HUES64 (cell line): ENCODE measurements at regions not wholly inside any gene's neighbourhood (a gene's known extent, or its start where the extent isn't known, plus 50 kb on each side); places are given as distances from the start of the nearest gene placed in this dataset.

Source experiments
- H3K27ac ChIP-seq: 2 replicates; pipeline ENCODE4 v1.7.0; 2013; ENCODE audit warnings: low read depth, low read length, inconsistent platforms
- H3K27me3 ChIP-seq: 2 replicates; pipeline ENCODE4 v1.6.1; 2013; ENCODE audit warnings: mild to moderate bottlenecking, low read length; ENCODE audit not compliant: insufficient read depth
- H3K36me3 ChIP-seq: 2 replicates; pipeline ENCODE4 v1.6.1; 2013; ENCODE audit warnings: mild to moderate bottlenecking, low read length; ENCODE audit not compliant: insufficient read depth
- H3K4me1 ChIP-seq: 2 replicates; pipeline ENCODE4 v1.6.1; 2013; ENCODE audit warnings: mild to moderate bottlenecking, low read length, moderate library complexity; ENCODE audit not compliant: insufficient read depth
- H3K4me3 ChIP-seq: 2 replicates; pipeline ENCODE4 v1.5.1; 2013; ENCODE audit warnings: mild to moderate bottlenecking, low read length, moderate library complexity
- H3K9ac ChIP-seq: 2 replicates; pipeline ENCODE4 v1.6.1; 2013; ENCODE audit warnings: mild to moderate bottlenecking, low read depth, low read length
- H3K9me3 ChIP-seq: 2 replicates; pipeline ENCODE4 v1.6.1; 2013; ENCODE audit warnings: low read depth, low read length; ENCODE audit not compliant: insufficient read depth
- WGBS: fragments of 150-250, 120-280 bp; methylation state at CpG from one replicate; pipeline ENCODE4 v1.1.7; 2013; ENCODE audit warnings: missing lambda C conversion rate; 5-methylcytosine and 5-hydroxymethylcytosine counted together

GRCh38 chr16:86919078-86919477, 340.7 kb downstream of the FOXL1 start:
- Histone ChIP-seq H3K9ac (no peak overlapping the region), H3K27me3 (no peaks in the 10 kb centered on the region), H3K4me3 (no peak overlapping the region), H3K9me3 (peaks cover 6% of the 10 kb centered on the region; the same call in 1 of the 2 replicates), H3K27ac (no peak overlapping the region), H3K36me3 (no peaks in the 10 kb centered on the region), H3K4me1 (no peaks in the 10 kb centered on the region)
- WGBS: 94% methylated on average over 12 of the region's 12 CpGs

DNA sequence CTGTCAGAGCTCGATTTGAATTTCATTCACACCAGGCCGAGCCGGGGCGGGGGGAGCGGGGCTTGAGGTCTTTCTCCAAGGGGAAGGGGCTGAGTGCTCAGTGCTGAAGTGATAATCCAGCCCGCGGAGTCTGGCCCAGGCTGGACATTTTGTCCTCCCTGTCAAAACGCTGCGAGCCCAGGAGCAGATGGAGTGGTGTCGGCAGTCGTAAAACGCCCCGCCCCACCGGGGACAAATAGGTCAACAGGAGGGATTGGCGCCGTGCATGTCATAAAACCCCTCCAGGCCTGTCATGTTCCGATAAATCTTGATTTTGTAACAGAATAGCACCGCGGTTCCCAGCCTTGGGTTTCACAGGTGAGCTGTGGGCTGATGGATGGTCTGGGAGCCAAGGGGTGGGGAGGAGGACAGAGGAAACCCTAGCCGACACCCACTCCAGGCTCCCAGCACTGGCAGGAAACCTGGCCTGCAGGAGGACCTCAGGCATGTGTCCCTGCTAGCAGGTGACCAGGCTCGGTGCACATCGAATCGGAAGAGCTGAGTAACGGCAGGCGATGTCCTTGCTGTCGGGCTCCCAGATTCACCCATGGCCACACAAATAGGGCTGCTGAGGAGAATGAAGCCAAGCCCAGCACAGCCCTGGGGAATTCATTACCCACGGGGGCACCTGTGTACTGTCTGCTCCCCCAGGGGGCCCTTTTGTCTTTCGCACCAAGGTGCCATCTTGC, 341.4 kb downstream of the FOXL1 start:
- no peaks in the 10 kb centered on the region for H3K27me3 ChIP-seq
- no peaks in the 10 kb centered on the region for H3K4me1 ChIP-seq
- no peak overlapping the region for H3K27ac ChIP-seq
- H3K9ac ChIP-seq: no peak overlapping the region
- no peaks in the 10 kb centered on the region for H3K36me3 ChIP-seq
- 90% methylated on average over 28 of the region's 28 CpGs for WGBS
- H3K9me3 ChIP-seq: peaks cover 6% of the 10 kb centered on the region; the same call in 1 of the 2 replicates
- no peak overlapping the region for H3K4me3 ChIP-seq

- Histone ChIP-seq H3K4me3 (no peak overlapping the region), H3K9me3 (peaks cover 6% of the 10 kb centered on the region; the same call in 1 of the 2 replicates), H3K4me1 (no peaks in the 10 kb centered on the region), H3K27me3 (no peaks in the 10 kb centered on the region), H3K9ac (no peak overlapping the region), H3K36me3 (no peaks in the 10 kb centered on the region), H3K27ac (no peak overlapping the region)
- WGBS: 93% methylated on average over 4 of the region's 4 CpGs
Observed at GRCh38 chr16:86921289-86921688, 342.9 kb downstream of the FOXL1 start.

- Histone ChIP-seq H3K36me3 (no peaks in the 10 kb centered on the region), H3K27ac (no peak overlapping the region), H3K9ac (no peak overlapping the region), H3K27me3 (no peaks in the 10 kb centered on the region), H3K4me3 (no peak overlapping the region), H3K4me1 (no peaks in the 10 kb centered on the region), H3K9me3 (peaks cover 6% of the 10 kb centered on the region; the same call in 1 of the 2 replicates)
- 97% methylated on average over 7 of the region's 7 CpGs for WGBS
Observed at GRCh38 chr16:86922311-86922710, 344.0 kb downstream of the FOXL1 start.

DNA sequence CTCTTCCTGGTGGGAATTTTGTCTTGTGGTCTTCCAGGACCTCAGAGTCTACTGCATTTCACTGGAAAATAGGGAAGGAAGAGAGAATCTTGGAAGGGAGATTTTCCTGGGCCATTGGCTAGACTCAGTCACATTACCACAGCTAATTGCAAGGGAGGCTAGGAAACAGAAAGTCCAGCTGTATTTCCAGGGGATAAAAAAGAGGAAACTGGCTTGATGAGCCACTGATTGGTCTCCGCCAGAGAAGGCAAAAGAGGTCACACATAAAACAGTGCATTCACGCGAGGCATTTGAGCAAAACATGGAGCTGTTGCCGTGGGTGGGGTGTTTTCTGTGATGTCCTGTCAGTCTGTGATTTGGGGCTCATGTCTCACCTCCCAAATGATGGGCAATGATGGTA, 345.3 kb downstream of the FOXL1 start:
- Histone ChIP-seq H3K27me3 (no peaks in the 10 kb centered on the region), H3K9me3 (peaks cover 6% of the 10 kb centered on the region; the same call in 1 of the 2 replicates), H3K4me1 (no peaks in the 10 kb centered on the region), H3K36me3 (no peaks in the 10 kb centered on the region), H3K9ac (no peak overlapping the region), H3K4me3 (no peak overlapping the region), H3K27ac (no peak overlapping the region)
- 94% methylated on average over 4 of the region's 4 CpGs for WGBS

GRCh38 chr16:86924537-86924936, 346.2 kb downstream of the FOXL1 start:
- 86% methylated on average over 6 of the region's 6 CpGs for WGBS
- Histone ChIP-seq H3K9me3 (peaks cover 6% of the 10 kb centered on the region; the same call in 1 of the 2 replicates), H3K27ac (no peak overlapping the region), H3K4me3 (no peak overlapping the region), H3K4me1 (peaks cover 6% of the 10 kb centered on the region; the same call in 1 of the 2 replicates), H3K36me3 (no peaks in the 10 kb centered on the region), H3K9ac (no peak overlapping the region), H3K27me3 (no peaks in the 10 kb centered on the region)

DNA sequence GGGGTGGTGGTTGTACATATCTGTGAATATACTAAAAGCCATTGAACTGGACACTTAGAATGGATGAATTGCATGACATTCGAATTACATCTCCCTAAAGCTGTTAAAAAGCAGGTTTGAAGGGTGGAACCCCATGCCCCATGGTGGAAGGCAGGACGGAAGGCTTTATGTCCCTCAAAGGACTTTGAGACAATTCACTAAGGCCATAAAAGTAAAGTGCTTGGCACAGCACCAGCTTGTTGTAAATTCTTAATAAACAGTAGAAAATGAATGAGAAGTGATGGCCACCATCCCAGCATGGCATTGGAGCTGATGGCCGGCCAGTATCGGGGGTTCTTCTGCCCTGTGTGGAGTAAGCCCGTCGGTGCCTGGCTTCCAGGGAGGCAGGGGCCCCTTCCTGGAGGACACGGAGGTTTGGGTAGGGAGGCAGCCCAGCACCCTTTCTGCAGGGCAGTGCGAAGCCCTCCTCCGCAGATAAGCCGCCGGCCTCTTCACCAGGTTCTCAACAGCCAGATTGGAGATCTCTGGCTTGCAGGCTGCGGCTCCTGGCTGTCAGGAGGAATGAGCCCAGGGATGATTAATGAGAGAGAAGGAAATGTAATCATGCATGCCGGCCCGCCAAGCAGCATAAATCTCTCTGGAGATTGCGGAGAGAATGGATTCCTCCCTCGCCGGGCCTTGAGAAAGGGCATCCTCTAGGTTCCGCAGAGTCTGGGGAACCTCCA, 346.9 kb downstream of the FOXL1 start:
- peaks cover 11% of the 10 kb centered on the region; the same call in 1 of the 2 replicates for H3K4me1 ChIP-seq
- H3K27me3 ChIP-seq: no peaks in the 10 kb centered on the region
- no peak overlapping the region for H3K27ac ChIP-seq
- no peaks in the 10 kb centered on the region for H3K36me3 ChIP-seq
- peaks cover 6% of the 10 kb centered on the region; the same call in 1 of the 2 replicates for H3K9me3 ChIP-seq
- 90% methylated on average over 18 of the region's 18 CpGs for WGBS
- no peak overlapping the region for H3K9ac ChIP-seq
- H3K4me3 ChIP-seq: no peak overlapping the region

DNA sequence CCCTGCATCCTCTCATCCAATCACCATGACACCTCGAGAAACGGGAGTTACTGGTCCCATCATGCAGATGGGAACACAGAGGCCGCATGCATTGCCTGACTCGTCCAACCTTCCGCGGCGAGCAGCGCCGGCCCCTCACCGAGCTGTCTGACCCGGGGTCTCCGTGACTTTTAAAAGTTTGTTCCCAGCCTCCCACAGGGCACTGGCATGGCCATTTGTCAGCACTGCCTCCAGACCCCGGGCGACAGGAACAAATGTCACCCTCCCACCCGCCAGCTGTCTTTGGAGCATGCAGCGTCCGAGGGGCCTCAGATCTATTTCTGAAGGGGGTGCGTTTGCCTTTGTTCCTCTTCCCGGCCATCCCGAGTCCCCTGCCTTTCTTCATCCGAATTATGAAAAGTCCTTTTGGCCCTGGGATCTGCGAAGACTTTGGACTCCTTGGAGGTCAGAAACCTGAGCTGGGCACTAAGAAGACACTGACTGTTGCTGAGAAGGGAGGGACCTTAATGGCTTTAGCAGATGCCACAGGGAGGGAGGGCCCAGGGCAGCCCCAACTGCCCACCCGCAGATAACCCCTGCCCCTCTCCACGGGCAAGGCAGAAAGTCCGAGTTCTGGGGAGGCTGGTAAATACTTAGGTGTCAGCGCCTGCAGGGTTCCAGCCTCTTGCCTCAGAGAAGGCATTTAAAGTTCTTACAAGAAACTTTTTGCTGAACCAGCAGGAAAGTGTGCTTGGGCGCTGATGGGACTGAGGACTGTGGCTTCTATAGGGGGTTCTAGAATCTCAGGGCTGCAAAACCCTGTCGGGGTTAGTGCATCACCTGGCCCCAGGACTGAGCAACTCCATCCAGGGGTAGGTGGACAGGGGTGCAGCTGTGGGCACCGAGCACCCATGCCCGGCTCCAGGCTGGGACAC, 348.1 kb downstream of the FOXL1 start:
- Histone ChIP-seq H3K9me3 (peaks cover 2% of the 10 kb centered on the region; the same call in 1 of the 2 replicates), H3K27ac (no peak overlapping the region), H3K4me3 (no peak overlapping the region), H3K27me3 (no peaks in the 10 kb centered on the region), H3K4me1 (peaks cover 16% of the 10 kb centered on the region; the same call in 1 of the 2 replicates), H3K9ac (no peak overlapping the region), H3K36me3 (no peaks in the 10 kb centered on the region)
- 93% methylated on average over 30 of the region's 30 CpGs for WGBS

DNA sequence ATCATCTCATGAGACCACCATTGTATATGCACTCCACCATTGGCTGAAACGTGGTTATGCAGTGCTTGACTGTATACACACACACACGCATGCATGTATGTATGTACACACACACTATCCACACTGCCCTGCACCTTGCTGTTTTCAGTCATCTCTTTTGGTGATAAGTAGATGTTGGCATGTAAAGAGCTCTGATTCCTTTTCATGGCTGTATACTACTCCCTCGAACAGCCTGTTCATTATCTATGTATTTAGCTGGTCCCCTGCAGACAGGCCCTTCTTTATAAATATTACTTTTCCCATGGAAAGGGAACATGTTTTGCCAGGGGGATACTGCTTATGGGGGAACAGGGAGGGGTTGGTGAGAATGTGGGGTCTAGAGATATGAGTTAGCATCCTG, 349.4 kb downstream of the FOXL1 start:
- H3K4me1 ChIP-seq: peaks cover 20% of the 10 kb centered on the region; the same call in 1 of the 2 replicates
- H3K27me3 ChIP-seq: no peaks in the 10 kb centered on the region
- no peak overlapping the region for H3K27ac ChIP-seq
- no peak overlapping the region for H3K9ac ChIP-seq
- 97% methylated on average over 3 of the region's 3 CpGs for WGBS
- no peaks in the 10 kb centered on the region for H3K9me3 ChIP-seq
- no peak overlapping the region for H3K4me3 ChIP-seq
- H3K36me3 ChIP-seq: no peaks in the 10 kb centered on the region

GRCh38 chr16:86928523-86929011, 350.2 kb downstream of the FOXL1 start:
- Histone ChIP-seq H3K36me3 (no peaks in the 10 kb centered on the region), H3K4me1 (peaks cover 20% of the 10 kb centered on the region; the same call in 1 of the 2 replicates), H3K9me3 (no peaks in the 10 kb centered on the region), H3K27ac (no peak overlapping the region), H3K4me3 (no peak overlapping the region), H3K27me3 (no peaks in the 10 kb centered on the region), H3K9ac (no peak overlapping the region)
- 83% methylated on average over 9 of the region's 9 CpGs for WGBS
